H9 (cell line): ENCODE measurements at regions not wholly inside any gene's neighbourhood (a gene's known extent, or its start where the extent isn't known, plus 50 kb on each side); places are given as distances from the start of the nearest gene placed in this dataset.

ENCODE experiments used
- DNase-seq: peaks from one replicate; pipeline ENCODE4 v3.0.0-alpha.2; 2017
- H2AFZ ChIP-seq: one replicate; pipeline ENCODE4 v1.6.1; 2013; ENCODE audit warnings: mild to moderate bottlenecking, low read length, control low read depth, moderate library complexity
- H2AK5ac ChIP-seq: 2 replicates; pipeline ENCODE4 v1.6.1; 2013; ENCODE audit warnings: low read length, control low read depth, mixed read lengths; ENCODE audit not compliant: insufficient read length
- H2BK120ac ChIP-seq: one replicate; pipeline ENCODE4 v1.6.1; 2013; ENCODE audit warnings: low read depth, mild to moderate bottlenecking, low read length, control low read depth, inconsistent platforms; ENCODE audit not compliant: poor library complexity, severe bottlenecking
- H2BK12ac ChIP-seq: 2 replicates; pipeline ENCODE4 v1.6.1; 2013; ENCODE audit warnings: low read length, control low read depth, mixed read lengths, low read depth; ENCODE audit not compliant: insufficient read length
- H2BK15ac ChIP-seq: 2 replicates; pipeline ENCODE4 v1.6.1; 2013; ENCODE audit warnings: low read depth, low read length, control low read depth
- H2BK20ac ChIP-seq: one replicate; pipeline ENCODE4 v1.6.1; 2013; ENCODE audit warnings: low read depth, mild to moderate bottlenecking, low read length, control low read depth, inconsistent platforms; ENCODE audit not compliant: poor library complexity, severe bottlenecking
- H2BK5ac ChIP-seq: 2 replicates; pipeline ENCODE4 v1.6.1; 2013; ENCODE audit warnings: low read length, control low read depth, mixed read lengths; ENCODE audit not compliant: insufficient read length
- H3K14ac ChIP-seq: 2 replicates; pipeline ENCODE4 v1.6.1; 2013; ENCODE audit warnings: low read length, control low read depth; ENCODE audit not compliant: insufficient read depth
- H3K18ac ChIP-seq: 2 replicates; pipeline ENCODE4 v1.6.1; 2013; ENCODE audit warnings: low read depth, mild to moderate bottlenecking, mixed read lengths, low read length, control low read depth; ENCODE audit not compliant: insufficient read length
- H3K23ac ChIP-seq: 2 replicates; pipeline ENCODE4 v1.6.1; 2013; ENCODE audit warnings: low read length, control low read depth, mixed read lengths, low read depth; ENCODE audit not compliant: insufficient read length
- H3K23me2 ChIP-seq: 2 replicates; pipeline ENCODE4 v1.6.1; 2013; ENCODE audit warnings: low read depth, mild to moderate bottlenecking, mixed read lengths, low read length, control low read depth; ENCODE audit not compliant: insufficient read length, poor library complexity, severe bottlenecking
- H3K27ac ChIP-seq: 2 replicates; pipeline ENCODE4 v1.5.1; 2013; ENCODE audit warnings: low read length, control low read depth, mixed read lengths, low read depth; ENCODE audit not compliant: insufficient read length
- H3K27me3 ChIP-seq: 2 replicates; pipeline ENCODE4 v1.6.1; 2013; ENCODE audit warnings: low read length, control low read depth, inconsistent platforms; ENCODE audit not compliant: insufficient read depth
- H3K4ac ChIP-seq: 2 replicates; pipeline ENCODE4 v1.6.1; 2013; ENCODE audit warnings: low read depth, mild to moderate bottlenecking, control low read depth, inconsistent platforms, low read length, moderate library complexity
- H3K4me1 ChIP-seq: 2 replicates; pipeline ENCODE4 v1.6.1; 2013; ENCODE audit warnings: low read length, control low read depth, inconsistent platforms; ENCODE audit not compliant: insufficient read depth
- H3K4me2 ChIP-seq: 2 replicates; pipeline ENCODE4 v1.6.1; 2013; ENCODE audit warnings: low read length, control low read depth, mixed read lengths; ENCODE audit not compliant: insufficient read length, insufficient read depth
- H3K56ac ChIP-seq: 2 replicates; pipeline ENCODE4 v1.6.1; 2013; ENCODE audit warnings: low read depth, mild to moderate bottlenecking, mixed read lengths, low read length, control low read depth; ENCODE audit not compliant: insufficient read length
- H3K79me1 ChIP-seq: 2 replicates; pipeline ENCODE4 v1.6.1; 2013; ENCODE audit warnings: low read depth, mild to moderate bottlenecking, moderate library complexity, low read length, control low read depth, inconsistent platforms; ENCODE audit not compliant: insufficient read depth, poor library complexity, severe bottlenecking
- H3K79me2 ChIP-seq: 2 replicates; pipeline ENCODE4 v1.6.1; 2013; ENCODE audit warnings: low read length, control low read depth, inconsistent platforms; ENCODE audit not compliant: insufficient read depth
- H3K9ac ChIP-seq: 2 replicates; pipeline ENCODE4 v1.6.1; 2013; ENCODE audit warnings: low read length, control low read depth, mixed read lengths; ENCODE audit not compliant: insufficient read length; ENCODE audit errors: extremely low read depth
- H3K9me3 ChIP-seq: one replicate; pipeline ENCODE4 v1.6.1; 2013; ENCODE audit warnings: low read depth, low read length, inconsistent platforms; ENCODE audit not compliant: control insufficient read depth
- H3T11ph ChIP-seq: one replicate; pipeline ENCODE4 v1.6.1; 2013; ENCODE audit warnings: mild to moderate bottlenecking, low read length, control low read depth, inconsistent platforms
- H4K20me1 ChIP-seq: one replicate; pipeline ENCODE4 v1.6.1; 2013; ENCODE audit not compliant: control insufficient read depth, insufficient read length, insufficient read depth
- H4K5ac ChIP-seq: 2 replicates; pipeline ENCODE4 v1.6.1; 2013; ENCODE audit warnings: low read depth, mild to moderate bottlenecking, mixed read lengths, low read length, control low read depth; ENCODE audit not compliant: insufficient read length
- H4K8ac ChIP-seq: replicated peaks from 2 replicates; pipeline ENCODE4 v1.6.1; 2013; ENCODE audit warnings: low read length, control low read depth, mixed read lengths, low read depth; ENCODE audit not compliant: insufficient read length
- H4K91ac ChIP-seq: 2 replicates; pipeline ENCODE4 v1.6.1; 2013; ENCODE audit warnings: low read depth, mild to moderate bottlenecking, moderate library complexity, mixed read lengths, low read length, control low read depth; ENCODE audit not compliant: insufficient read length
- H3K27ac Mint-ChIP-seq, 3 experiments: 2 replicates in 2 of 3; 3 replicates in 1 of 3; pipeline ENCODE4 v1.8.0; 2020 to 2021; ENCODE audit warnings: mixed read lengths in 3 of 3, mild to moderate bottlenecking in 1 of 3, moderate library complexity in 1 of 3
- H3K27me3 Mint-ChIP-seq: 2 replicates; pipeline ENCODE4 v1.8.0; 2021; ENCODE audit warnings: low read depth, mild to moderate bottlenecking, moderate library complexity, mixed read lengths
- H3K36me3 Mint-ChIP-seq, 3 experiments: 2 replicates in 2 of 3; 3 replicates in 1 of 3; pipeline ENCODE4 v1.8.0; 2020 to 2021; ENCODE audit warnings: low read depth in 3 of 3, mixed read lengths in 3 of 3; ENCODE audit not compliant: insufficient read depth in 1 of 3
- H3K4me1 Mint-ChIP-seq, 2 experiments: 2 replicates each; pipeline ENCODE4 v1.8.0; 2020; ENCODE audit warnings: mixed read lengths in 2 of 2
- H3K4me3 Mint-ChIP-seq, 2 experiments: 2 replicates in 1 of 2; 3 replicates in 1 of 2; pipeline ENCODE4 v1.8.0; 2020 to 2021; ENCODE audit warnings: mild to moderate bottlenecking in 2 of 2, mixed read lengths in 2 of 2, moderate library complexity in 1 of 2
- H3K9me3 Mint-ChIP-seq, 2 experiments: 2 replicates in 1 of 2; 3 replicates in 1 of 2; pipeline ENCODE4 v1.8.0; 2020; ENCODE audit warnings: mild to moderate bottlenecking in 2 of 2, mixed read lengths in 2 of 2, moderate library complexity in 1 of 2
- WGBS: extraction: QIAGEN DNeasy Blood & Tissue Kit; methylation state at CpG from one replicate; pipeline ENCODE4 v1.1.7; 2013; ENCODE audit warnings: missing lambda C conversion rate, low lambda C conversion rate, mixed read lengths; ENCODE audit not compliant: insufficient read length; ENCODE audit errors: extremely low coverage; 5-methylcytosine and 5-hydroxymethylcytosine counted together
- TF ChIP-seq, protein P1 (sequence below): fragments of 200-600 bp; sonication (generic); conservative IDR thresholded peaks from 3 replicates; pipeline ENCODE4 v1.8.0; 2021; ENCODE audit warnings: antibody characterized with exemption, mild to moderate bottlenecking

GRCh38 chr10:26384600-26384999, 53.5 kb upstream of the APBB1IP start:
- H3K4me3 Mint-ChIP-seq = no peak overlapping the region
- no peaks in the 10 kb centered on the region for H3K36me3 Mint-ChIP-seq
- Histone ChIP-seq H2BK120ac (no peak overlapping the region), H3T11ph (no peak overlapping the region), H3K23ac (no peak overlapping the region), H2BK15ac (no peak overlapping the region), H2BK20ac (no peak overlapping the region), H3K27ac (no peak overlapping the region), H3K23me2 (no peaks in the 10 kb centered on the region), H4K5ac (no peak overlapping the region), H2AFZ (no peak overlapping the region), H3K4ac (no peak overlapping the region), H4K20me1 (no peaks in the 10 kb centered on the region), H3K79me2 (no peaks in the 10 kb centered on the region), H3K79me1 (no peaks in the 10 kb centered on the region), H3K18ac (no peak overlapping the region), H3K9me3 (no peaks in the 10 kb centered on the region), H3K27me3 (no peaks in the 10 kb centered on the region), H4K91ac (no peak overlapping the region), H3K4me2 (no peak overlapping the region), H4K8ac (no peak overlapping the region), H3K4me1 (no peaks in the 10 kb centered on the region), H3K14ac (no peak overlapping the region), H3K9ac (no peak overlapping the region), H3K56ac (no peak overlapping the region), H2AK5ac (no peak overlapping the region), H2BK12ac (no peak overlapping the region), H2BK5ac (no peak overlapping the region)
- H3K27ac Mint-ChIP-seq = no peak overlapping the region
- TF ChIP-seq, protein P1, sequence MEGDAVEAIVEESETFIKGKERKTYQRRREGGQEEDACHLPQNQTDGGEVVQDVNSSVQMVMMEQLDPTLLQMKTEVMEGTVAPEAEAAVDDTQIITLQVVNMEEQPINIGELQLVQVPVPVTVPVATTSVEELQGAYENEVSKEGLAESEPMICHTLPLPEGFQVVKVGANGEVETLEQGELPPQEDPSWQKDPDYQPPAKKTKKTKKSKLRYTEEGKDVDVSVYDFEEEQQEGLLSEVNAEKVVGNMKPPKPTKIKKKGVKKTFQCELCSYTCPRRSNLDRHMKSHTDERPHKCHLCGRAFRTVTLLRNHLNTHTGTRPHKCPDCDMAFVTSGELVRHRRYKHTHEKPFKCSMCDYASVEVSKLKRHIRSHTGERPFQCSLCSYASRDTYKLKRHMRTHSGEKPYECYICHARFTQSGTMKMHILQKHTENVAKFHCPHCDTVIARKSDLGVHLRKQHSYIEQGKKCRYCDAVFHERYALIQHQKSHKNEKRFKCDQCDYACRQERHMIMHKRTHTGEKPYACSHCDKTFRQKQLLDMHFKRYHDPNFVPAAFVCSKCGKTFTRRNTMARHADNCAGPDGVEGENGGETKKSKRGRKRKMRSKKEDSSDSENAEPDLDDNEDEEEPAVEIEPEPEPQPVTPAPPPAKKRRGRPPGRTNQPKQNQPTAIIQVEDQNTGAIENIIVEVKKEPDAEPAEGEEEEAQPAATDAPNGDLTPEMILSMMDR = no peak
- H3K9me3 Mint-ChIP-seq = no peaks in the 10 kb centered on the region; a peak in 2 of 5 replicates
- DNase-seq = no peak
- H3K27me3 Mint-ChIP-seq = no peaks in the 10 kb centered on the region; the same call in none of the 2 replicates
- 0 out of 4 replicates have a peak, but pooled peaks cover 0 to 2% of the 10 kb centered on the region in 2 experiments for H3K4me1 Mint-ChIP-seq
- WGBS = no CpG with 5 or more reads among the region's 3 CpGs
